Anterior cingulate cortex (tissue), 58 donors: ENCODE measurements at regions not wholly inside any gene's neighbourhood (a gene's known extent, or its start where the extent isn't known, plus 50 kb on each side); places are given as distances from the start of the nearest gene placed in this dataset.

Experiments used
- DNase-seq, 58 donors: peaks; one replicate each; lab custom pipeline; 2025; lab: John Stamatoyannopoulos, UW

GRCh38 chr4:12884846-12885796 lies 599.0 kb downstream of the RAB28 start:
- no peak for DNase-seq

DNA sequence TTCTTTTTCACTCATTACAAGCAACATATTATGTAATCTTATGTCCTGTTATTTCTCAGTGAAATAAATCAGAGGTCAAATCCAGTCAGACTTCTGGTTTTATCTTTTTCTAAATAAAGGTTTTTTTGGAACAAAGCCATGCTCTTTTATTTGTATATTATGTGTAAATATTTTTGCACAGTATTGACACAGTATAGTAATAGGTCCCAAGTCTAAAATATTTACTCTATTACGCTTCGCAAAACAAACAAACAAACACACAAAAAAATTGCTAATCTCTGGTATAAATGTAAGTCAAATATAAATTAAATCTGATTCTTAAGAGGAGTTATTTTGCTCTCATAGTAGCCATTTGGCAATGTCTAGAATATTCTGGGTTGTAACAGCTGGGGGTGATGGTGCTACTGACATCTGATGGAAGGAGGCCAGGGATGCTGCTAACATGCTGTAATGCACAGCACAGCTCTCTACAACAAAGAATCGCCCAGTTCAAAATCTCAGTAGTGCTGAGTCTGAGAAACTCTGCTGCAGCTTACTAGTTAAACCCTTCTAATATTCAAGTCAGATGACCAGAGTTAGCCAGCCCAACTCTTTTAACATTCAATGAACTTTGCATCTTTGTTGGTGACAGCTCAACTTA lies 602.1 kb downstream of the RAB28 start:
- peak in 3 of 58 donors; percentile 1 to 7 (median 7) for DNase-seq

GRCh38 chr4:12880844-12881243 lies 603.3 kb downstream of the RAB28 start:
- no peak for DNase-seq

GRCh38 chr4:12879496-12879895 lies 604.6 kb downstream of the RAB28 start:
- no peak for DNase-seq

- no peak for DNase-seq
Measured at GRCh38 chr4:12875640-12876243, 608.4 kb downstream of the RAB28 start.

- no peak for DNase-seq
Measured at GRCh38 chr4:12873351-12873750, 610.8 kb downstream of the RAB28 start.

DNA sequence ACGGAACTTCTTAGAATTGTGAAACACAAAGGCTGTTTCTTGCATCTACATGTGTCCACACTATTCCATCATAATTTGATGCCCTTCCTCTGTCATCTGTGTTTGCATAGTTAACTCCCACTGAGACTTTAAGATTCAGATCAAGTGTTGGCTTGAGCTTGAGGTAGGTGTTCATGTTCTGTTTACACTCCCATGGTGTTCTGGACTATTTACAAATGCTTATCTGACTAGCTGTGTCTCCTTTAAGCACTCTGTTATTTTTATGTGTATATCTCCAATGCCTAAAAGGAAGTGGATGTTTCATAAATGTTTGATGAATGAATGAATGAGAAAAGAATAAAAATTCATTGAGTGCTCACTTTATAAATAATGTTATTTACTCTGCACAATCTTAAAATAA lies 622.7 kb downstream of the RAB28 start:
- no peak for DNase-seq

GRCh38 chr4:12852338-12853307 lies 631.5 kb downstream of the RAB28 start:
- DNase-seq = peak in 3 of 58 donors; percentile 0 to 50 (median 0)

DNA sequence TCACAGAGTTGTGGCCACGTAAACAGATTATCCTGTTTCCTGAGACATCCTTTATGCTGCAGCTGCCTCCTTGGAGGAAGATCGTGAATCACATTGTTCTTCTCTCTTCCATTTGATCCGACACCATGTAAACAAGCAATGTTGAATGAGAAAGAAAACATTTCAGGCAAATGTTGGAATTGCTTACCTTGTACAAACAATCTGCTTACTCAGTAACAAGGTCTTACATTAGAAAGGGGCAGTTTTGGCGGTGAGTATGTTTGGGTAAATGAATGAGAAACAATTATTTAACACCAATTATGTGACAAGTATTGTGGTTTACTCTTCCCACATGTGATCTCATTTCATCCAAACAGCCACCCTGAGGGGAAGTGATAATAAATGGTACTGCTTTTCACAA lies 637.8 kb downstream of the RAB28 start:
- DNase-seq = no peak

GRCh38 chr4:12844141-12844540 lies 640.0 kb downstream of the RAB28 start:
- DNase-seq = no peak

DNA sequence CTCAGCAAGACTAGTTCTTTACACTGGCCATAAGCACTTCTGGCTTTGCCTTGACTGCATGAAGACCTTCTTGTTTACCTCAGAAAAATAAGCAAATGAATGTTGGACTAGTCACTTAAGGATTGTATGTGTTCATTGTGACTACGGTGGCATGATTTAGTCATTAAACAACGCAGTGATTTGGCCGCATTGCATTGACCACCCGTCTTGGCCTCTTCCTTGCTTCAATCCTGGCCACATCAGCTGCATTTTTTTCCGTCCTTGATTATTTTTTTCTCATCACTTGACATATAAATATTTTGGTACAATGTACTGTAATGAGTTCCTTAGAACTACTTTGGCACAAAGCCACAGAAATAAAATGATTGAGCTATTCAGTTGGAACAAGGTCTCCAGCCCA lies 656.2 kb downstream of the RAB28 start:
- no peak for DNase-seq

GRCh38 chr4:12791536-12791935 lies 692.6 kb downstream of the RAB28 start:
- DNase-seq = peak in 1 of 58 donors; percentile 0

DNA sequence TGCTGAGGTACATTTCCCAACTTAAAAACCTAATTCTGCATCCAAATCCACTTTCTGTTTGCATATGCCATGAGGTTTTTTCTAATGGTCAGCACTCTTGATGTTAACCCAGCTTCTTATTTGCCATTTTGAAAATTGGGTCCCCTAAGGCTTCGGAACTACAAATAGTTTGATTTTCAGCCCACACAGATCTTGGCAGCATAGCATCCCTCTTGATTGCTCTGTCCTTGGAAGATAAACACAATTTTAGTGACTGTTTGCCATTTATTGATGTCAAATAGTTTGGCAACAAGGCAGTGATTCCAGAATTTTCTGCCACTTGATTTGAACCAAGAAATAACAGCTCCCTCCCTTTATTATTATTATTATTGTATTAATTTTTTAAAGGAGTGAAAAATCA lies 696.9 kb downstream of the RAB28 start:
- no peak for DNase-seq

DNA sequence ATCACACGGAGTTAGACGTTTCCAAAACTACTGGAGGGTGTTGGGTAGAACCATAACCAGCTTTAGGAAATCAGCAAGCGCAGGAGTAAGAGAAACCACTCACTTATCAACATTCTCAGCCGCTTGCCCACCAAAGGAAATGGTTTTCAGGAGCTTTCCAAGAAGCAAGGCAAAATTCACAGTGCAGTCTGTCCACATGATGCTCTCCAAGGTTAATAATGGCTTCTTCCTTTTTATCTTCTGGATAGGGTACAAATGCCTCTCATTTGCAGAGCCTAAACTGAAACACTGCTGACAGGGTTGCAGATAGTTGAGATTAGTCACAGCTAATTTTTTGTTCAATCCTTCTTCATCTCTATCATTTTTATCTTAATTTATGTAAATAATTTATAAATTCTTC lies 705.4 kb downstream of the RAB28 start:
- DNase-seq = no peak

- no peak for DNase-seq
Measured at GRCh38 chr4:12778191-12778590, 705.9 kb downstream of the RAB28 start.

DNA sequence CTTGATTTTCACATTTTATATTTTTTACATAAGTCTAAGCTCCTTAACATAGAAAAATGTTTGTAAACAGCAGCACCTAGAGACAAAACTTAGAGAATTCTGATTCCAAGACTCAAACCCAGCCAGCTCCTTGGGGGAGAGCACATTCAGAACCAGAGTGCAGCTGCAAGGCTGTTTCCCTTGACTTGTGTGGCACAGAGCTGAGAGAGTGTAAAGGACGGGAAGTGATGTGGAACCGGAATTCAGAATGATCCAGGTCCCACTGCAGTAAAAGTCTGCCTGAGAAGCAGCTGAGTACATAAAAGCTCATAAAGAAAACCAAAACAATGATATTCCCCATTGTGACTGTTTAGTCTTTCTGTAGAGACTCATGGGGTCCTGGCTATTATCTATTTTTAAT lies 713.8 kb downstream of the RAB28 start:
- no peak for DNase-seq

DNA sequence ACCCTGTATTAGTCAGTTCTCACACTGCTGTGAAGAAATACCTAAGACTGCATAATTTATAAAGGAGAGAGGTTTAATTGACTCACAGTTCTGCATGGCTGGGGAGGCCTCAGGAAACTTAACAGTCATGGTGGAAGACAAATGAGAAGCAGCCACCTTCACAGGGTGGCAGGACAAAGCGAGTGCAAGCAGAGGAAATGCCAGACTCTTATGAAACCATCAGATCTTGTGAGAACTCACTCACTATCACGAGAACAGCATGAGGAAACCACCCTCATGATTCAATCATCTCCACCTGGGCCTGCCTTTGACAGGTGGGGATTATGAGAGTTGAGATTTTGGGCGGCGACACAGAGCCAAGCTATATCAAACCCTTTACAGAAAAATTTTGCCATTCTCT lies 722.4 kb downstream of the RAB28 start:
- DNase-seq = no peak

DNA sequence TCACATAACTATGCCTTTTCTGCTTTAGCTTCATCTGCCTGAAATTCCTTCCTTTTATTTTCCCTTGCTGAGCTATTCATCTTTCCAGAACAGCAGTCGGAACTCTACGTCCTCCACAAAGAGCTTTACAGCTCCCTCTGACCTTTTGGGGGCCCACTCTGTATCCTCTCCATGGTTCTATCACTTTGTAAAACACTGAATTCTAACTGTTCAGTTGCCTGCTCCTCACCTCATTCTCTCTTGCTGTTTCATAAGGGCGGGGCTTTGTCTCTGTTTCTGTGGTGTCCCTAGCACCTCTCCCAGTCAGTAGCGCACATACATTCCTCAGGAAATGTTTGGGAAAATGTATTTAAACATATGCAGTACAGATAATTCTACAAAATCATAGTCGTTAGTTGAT lies 737.0 kb downstream of the RAB28 start:
- DNase-seq = no peak

GRCh38 chr4:12746221-12746620 lies 737.9 kb downstream of the RAB28 start:
- no peak for DNase-seq

- DNase-seq = no peak
Measured at GRCh38 chr4:12734586-12734985, 749.6 kb downstream of the RAB28 start.
